ENCODE measurements at regions not wholly inside any gene's neighbourhood (a gene's known extent, or its start where the extent isn't known, plus 50 kb on each side); places are given as distances from the start of the nearest gene placed in this dataset.

GRCh38 chr10:24091256-24091655 lies 117.7 kb upstream of the KIAA1217 start:
- TF ChIP-seq CTCF (IDR thresholded peaks at IDR 0.05; ENCODE audit: insufficient read depth, low read depth, low read length) (no peak), EZH2 (IDR thresholded peaks at IDR 0.05; ENCODE audit: insufficient read depth, low read length) (no peak)

Measured in astrocyte (in vitro differentiated cells and primary cell).